GM10248 (cell line): ENCODE measurements at regions not wholly inside any gene's neighbourhood (a gene's known extent, or its start where the extent isn't known, plus 50 kb on each side); places are given as distances from the start of the nearest gene placed in this dataset.

Experiments
- CTCF ChIA-PET: fragments of 300-600 bp; sonication (Branson Sonifier 250); formaldehyde crosslinking; extraction: SDS; loops from one replicate; lab custom pipeline; 2021; ENCODE audit warnings: antibody characterized with exemption; lab: Yijun Ruan, JAX
- POLR2A ChIA-PET: fragments of 350-650 bp; sonication (Branson Sonifier 250); formaldehyde crosslinking; extraction: SDS; loops from one replicate; lab custom pipeline; 2020; ENCODE audit warnings: antibody characterized with exemption; lab: Yijun Ruan, JAX
- DNase-seq: peaks from one replicate; pipeline ENCODE4 v3.0.0; 2012; ENCODE audit errors: extremely low spot score
- TF ChIP-seq, protein P1 (sequence below): IDR thresholded peaks from 2 replicates; pipeline ENCODE4 v1.5.1; 2012; ENCODE audit warnings: mild to moderate bottlenecking, low read depth; ENCODE audit errors: extremely low read depth, missing control alignments, control extremely low read depth

DNA sequence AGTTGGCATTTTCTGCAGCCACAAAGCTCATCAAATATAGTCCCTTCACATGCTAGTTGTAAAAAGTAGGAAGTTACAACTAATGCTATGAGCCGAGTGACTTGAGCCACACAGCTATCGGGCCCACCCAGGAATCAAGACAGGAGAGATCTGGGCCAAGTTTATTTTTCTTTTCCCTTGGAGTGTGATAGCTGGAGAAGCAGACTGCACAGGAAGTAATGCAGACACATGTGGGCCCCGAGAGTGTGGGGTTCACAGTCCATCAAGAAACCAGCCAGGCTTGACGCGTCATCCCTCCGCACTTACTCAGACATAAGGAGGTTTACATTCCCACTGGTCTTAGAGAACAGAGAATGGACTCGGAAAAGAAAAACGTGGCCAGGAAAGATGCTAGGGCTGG, 403.1 kb upstream of the CDH11 start:
- ChIA-PET CTCF (no interaction called here), POLR2A (no interaction called here)
- DNase-seq: no peak
- TF ChIP-seq, protein P1, sequence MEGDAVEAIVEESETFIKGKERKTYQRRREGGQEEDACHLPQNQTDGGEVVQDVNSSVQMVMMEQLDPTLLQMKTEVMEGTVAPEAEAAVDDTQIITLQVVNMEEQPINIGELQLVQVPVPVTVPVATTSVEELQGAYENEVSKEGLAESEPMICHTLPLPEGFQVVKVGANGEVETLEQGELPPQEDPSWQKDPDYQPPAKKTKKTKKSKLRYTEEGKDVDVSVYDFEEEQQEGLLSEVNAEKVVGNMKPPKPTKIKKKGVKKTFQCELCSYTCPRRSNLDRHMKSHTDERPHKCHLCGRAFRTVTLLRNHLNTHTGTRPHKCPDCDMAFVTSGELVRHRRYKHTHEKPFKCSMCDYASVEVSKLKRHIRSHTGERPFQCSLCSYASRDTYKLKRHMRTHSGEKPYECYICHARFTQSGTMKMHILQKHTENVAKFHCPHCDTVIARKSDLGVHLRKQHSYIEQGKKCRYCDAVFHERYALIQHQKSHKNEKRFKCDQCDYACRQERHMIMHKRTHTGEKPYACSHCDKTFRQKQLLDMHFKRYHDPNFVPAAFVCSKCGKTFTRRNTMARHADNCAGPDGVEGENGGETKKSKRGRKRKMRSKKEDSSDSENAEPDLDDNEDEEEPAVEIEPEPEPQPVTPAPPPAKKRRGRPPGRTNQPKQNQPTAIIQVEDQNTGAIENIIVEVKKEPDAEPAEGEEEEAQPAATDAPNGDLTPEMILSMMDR: no peak

DNA sequence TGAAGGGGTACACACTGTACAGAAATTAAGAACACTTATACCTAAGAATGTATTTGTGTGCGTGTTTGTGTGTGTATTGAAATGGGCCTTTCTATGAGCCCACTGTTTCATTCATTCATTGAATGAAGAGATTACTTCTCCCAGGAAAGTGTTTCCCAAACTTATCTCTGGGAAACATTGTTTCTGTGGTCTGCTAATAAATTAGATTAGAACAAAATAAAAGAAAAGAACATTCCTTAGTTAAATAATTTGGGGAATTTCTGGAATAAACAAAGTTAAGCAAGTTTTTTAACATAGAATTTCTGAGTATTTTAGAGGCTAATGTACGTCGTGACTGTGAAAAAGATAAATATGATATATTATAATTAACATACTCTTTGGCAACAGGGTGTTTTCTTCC, 402.4 kb upstream of the CDH11 start:
- TF ChIP-seq, protein P1: no peak
- no peak for DNase-seq
- POLR2A ChIA-PET: no interaction called here
- CTCF ChIA-PET: interaction anchor here (0.6 to 1.4 kb wide), 2 partner anchors 8 to 14 kb away, joined by 4 read pairs; no protein-coding TSS in a partner anchor

DNA sequence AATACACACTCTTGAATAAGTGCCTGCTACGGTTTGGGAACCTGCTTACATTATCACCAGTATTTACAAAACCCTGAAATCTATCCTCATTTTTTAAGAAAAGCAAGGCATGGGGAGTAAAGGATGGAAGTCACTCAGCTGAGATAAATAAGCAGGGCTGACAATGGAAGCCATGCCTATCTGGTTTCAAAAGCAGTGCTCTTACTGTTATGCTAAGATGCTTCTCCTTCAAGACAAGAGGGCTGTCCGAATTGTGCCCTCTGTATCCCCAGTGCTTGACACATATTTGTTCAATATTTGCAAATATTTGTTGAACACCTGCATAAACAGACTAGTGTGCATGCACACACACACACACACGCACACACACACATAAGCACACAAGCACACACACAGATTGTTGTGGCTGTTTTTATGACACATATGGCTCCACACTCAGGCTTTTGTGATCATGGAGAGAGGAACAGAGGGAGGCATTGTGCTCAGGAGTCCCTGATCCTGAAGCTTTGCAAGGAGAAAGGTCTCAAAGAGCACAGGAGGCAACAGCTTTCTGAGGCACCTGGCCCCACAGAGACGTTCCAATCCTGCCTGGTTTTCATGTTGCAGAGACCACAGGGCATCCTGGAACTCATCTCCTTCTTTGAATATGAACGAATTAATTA, 401.6 kb upstream of the CDH11 start:
- no peak for DNase-seq
- ChIA-PET CTCF (interaction anchor here (1.4 kb wide), 1 partner anchor 9 kb away, joined by 4 read pairs; no protein-coding TSS in a partner anchor), POLR2A (no interaction called here)
- TF ChIP-seq, protein P1: no peak

DNA sequence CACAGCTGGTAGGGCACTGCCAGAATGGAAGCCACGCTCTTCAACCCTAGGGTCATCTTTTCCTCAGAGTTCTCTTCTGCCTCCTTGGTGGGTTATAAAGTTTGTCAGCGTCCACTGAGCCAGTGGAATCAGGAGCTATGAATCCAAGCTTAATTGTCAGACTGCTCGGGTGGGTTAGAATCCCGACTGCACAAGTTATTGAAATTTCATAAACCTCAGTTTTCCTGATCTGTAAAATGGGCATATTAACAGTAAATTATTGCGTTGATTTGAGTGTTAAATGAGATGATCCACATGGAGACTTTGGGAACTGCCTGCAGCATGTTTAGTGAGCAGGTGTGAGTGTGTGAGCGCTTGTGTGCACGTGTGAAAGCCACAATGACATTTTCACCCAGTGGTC, 400.5 kb upstream of the CDH11 start:
- no peak for DNase-seq
- TF ChIP-seq, protein P1: no peak
- ChIA-PET CTCF (no interaction called here), POLR2A (no interaction called here)

DNA sequence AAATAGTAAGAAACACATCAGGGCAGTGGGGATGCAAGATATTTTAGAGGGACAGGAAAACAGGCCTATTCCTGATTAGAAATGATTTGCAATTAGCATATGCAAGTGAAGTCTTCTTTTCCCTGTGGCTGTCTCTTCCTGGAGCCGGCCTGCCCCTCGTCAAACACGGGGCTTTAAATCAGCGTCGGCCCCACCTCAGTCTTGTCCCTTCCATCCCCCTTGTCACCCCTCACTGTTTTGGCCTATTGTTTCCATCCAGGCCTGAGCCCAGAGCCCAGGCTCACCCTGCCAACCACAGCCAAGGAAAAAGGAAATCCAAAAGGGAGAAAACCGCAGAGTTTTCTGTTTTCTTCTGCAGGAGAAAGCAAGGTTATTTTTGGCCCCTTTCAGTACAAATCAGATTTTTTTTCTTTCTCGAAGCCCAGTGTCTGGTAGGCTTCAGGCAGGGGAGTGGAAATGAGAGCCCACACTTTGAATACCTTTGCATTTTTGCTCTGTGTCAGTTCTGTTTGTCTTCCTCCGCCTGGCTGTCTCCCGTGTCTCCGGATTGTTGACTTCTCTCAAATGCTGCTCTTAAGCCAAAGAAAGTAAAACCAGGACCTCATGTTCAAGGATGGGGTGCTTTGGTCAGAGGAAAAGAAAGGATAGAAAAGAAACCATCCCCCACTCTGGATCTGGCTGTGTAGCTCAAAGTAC, 399.9 kb upstream of the CDH11 start:
- TF ChIP-seq, protein P1: no peak
- ChIA-PET CTCF (no interaction called here), POLR2A (no interaction called here)
- DNase-seq: no peak

DNA sequence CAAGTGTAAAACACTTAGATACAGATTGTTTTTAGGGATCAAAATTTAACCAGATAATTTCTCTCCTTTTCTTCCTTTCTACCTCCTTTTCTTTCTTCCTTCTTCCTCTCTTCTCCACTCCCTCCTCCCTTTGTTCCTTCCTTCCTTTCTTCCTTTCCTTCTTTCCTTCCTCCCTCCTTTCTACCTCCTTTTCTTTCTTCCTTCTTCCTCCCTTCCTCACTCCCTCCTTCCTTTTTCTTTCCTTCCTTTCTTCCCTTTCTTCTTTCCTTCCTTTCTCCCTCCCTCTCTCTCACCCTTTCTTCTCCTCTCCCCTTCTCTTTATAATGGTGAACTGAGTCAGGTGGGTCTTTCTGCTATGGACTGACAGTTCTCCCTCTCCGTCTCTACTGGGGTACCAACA, 397.5 kb upstream of the CDH11 start:
- no peak for DNase-seq
- POLR2A ChIA-PET: no interaction called here

More for the DNA sequence above, 397.5 kb upstream of the CDH11 start:
- CTCF ChIA-PET: no interaction called here
- TF ChIP-seq, protein P1: no peak
